ENCODE measurements at regions not wholly inside any gene's neighbourhood (a gene's known extent, or its start where the extent isn't known, plus 50 kb on each side); places are given as distances from the start of the nearest gene placed in this dataset.

DNA sequence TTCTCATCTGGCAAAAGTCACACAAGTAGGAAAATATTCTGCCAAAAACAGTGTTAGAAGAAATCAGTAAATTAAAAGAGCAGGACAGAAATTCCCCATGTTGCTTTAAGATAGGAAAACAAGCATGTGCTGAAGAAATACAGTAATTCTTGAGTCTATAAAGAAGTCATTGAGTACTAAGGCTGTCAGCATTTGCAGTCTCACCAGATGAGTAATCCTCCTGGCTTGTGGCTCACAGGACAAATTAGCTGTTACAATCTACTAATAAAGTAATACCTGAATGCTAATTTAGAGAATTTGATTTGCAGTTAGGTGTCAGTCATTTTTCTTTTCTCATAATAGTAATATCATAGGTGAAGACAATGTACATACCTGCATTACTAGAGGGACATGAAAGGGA is 1158.9 kb upstream of the CELF2 start:
- DNase-seq = no peak
- no peak overlapping the region for H3K27ac ChIP-seq
- peaks cover 0 to 7% (median 0%) of the 10 kb centered on the region in 3 donors for H3K9me3 ChIP-seq
- H3K4me1 ChIP-seq = no peaks in the 10 kb centered on the region
- H3K36me3 ChIP-seq = no peaks in the 10 kb centered on the region
- TF ChIP-seq, protein P1, sequence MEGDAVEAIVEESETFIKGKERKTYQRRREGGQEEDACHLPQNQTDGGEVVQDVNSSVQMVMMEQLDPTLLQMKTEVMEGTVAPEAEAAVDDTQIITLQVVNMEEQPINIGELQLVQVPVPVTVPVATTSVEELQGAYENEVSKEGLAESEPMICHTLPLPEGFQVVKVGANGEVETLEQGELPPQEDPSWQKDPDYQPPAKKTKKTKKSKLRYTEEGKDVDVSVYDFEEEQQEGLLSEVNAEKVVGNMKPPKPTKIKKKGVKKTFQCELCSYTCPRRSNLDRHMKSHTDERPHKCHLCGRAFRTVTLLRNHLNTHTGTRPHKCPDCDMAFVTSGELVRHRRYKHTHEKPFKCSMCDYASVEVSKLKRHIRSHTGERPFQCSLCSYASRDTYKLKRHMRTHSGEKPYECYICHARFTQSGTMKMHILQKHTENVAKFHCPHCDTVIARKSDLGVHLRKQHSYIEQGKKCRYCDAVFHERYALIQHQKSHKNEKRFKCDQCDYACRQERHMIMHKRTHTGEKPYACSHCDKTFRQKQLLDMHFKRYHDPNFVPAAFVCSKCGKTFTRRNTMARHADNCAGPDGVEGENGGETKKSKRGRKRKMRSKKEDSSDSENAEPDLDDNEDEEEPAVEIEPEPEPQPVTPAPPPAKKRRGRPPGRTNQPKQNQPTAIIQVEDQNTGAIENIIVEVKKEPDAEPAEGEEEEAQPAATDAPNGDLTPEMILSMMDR (IDR thresholded peaks at IDR 0.05) = no peak
- TF ChIP-seq POLR2A (IDR thresholded peaks at IDR 0.05) = no peak
- intact Hi-C loops (cut with DNase I) = no loop called here
- H3K4me3 ChIP-seq = no peak overlapping the region
- H3K27me3 ChIP-seq = no peaks in the 10 kb centered on the region

DNA sequence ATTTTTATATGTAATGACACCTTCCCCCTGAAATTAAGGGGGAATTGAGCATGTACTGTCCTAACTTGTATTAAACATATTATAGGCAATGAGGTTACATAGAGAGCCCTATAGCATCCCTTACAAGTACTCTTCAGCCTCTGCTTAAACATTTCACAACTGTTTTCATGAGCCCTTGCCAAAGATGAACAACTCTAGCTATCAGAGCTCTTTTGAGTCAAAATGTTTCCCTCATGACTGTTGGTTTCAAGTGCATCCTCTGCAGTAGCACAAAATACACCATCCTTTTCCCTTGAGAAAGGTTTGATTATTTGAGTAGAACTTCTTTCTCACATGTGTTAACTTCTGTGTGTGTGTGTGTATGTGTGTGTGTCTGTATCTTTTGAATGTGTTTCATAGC is 1157.6 kb upstream of the CELF2 start:
- Histone ChIP-seq H3K4me1 (no peaks in the 10 kb centered on the region), H3K27me3 (no peaks in the 10 kb centered on the region), H3K36me3 (no peaks in the 10 kb centered on the region), H3K27ac (no peak overlapping the region), H3K9me3 (peaks cover 0 to 7% (median 0%) of the 10 kb centered on the region in 3 donors), H3K4me3 (no peak overlapping the region)
- TF ChIP-seq, protein P1 (IDR thresholded peaks at IDR 0.05) = no peak
- TF ChIP-seq POLR2A (IDR thresholded peaks at IDR 0.05) = no peak
- intact Hi-C loops (cut with DNase I) = no loop called here
- DNase-seq = no peak

DNA sequence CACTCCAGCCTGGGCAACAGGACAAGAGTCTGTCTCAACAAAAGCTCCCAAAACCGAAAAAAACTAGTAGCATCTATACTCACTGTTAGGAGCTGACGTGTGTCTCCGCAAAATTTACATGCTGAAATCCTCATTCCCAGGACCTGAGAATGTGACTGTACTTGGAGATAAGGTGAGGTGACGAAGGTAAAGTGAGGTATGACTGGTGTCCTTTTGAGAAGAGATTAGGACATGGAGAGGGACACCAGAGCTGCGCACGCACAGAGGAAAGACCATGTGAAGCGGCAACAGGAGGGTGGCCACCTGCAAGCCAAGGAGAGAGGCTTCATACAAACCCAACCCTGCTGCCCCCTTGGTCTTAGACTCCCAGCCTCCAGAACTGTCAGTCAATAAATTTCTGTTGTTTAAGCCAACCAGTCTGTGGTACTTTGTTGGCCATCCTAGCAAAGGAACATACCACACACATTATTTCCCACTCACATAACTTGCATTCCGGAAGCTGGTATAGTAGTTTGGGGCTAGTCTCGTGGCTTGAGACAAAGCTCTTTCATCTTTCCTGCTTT is 1154.0 kb upstream of the CELF2 start:
- Histone ChIP-seq H3K9me3 (no peaks in the 10 kb centered on the region), H3K4me1 (no peaks in the 10 kb centered on the region), H3K27me3 (no peaks in the 10 kb centered on the region), H3K27ac (no peak overlapping the region), H3K36me3 (no peaks in the 10 kb centered on the region), H3K4me3 (no peak overlapping the region)
- TF ChIP-seq, protein P1 (IDR thresholded peaks at IDR 0.05) = no peak
- TF ChIP-seq POLR2A (IDR thresholded peaks at IDR 0.05) = no peak
- DNase-seq = no peak
- WGBS, 2 donors = 75 to 85% methylated on average over 9 of the region's 9 CpGs
- intact Hi-C loops (cut with DNase I) = no loop called here

- Histone ChIP-seq H3K4me3 (no peak overlapping the region), H3K36me3 (no peaks in the 10 kb centered on the region), H3K27me3 (no peaks in the 10 kb centered on the region), H3K27ac (no peak overlapping the region), H3K4me1 (no peaks in the 10 kb centered on the region), H3K9me3 (no peaks in the 10 kb centered on the region)
- no peak for DNase-seq
- WGBS, 2 donors = 53 to 62% methylated on average over 2 of the region's 2 CpGs
- intact Hi-C loops (cut with DNase I) = no loop called here
- TF ChIP-seq, protein P1 (IDR thresholded peaks at IDR 0.05) = no peak
- no peak for TF ChIP-seq POLR2A (IDR thresholded peaks at IDR 0.05)
These were observed 1149.2 kb upstream of the CELF2 start for GRCh38 chr10:9868499-9868898.

DNA sequence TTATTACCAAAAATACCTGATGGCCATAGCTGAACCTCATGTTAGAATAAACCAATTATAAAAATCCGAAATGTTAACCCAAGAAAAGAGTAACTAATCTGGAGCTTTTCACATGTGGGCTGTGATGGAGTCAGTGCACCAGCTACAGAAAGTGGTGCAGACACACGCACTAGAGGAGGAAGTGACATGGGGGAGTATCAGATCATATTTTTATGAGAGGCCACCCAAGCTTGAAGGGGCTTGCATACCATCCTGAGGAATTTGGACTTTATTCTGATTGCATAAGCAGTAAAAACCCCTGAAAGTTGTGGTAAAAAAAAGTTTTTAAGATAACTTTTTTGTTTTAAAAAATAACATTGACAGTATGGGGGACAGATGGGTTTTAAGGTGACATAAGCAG is 1148.5 kb upstream of the CELF2 start:
- WGBS, 2 donors = 78 to 79% methylated on average over 2 of the region's 2 CpGs
- intact Hi-C loops (cut with DNase I) = no loop called here

More for the DNA sequence above, 1148.5 kb upstream of the CELF2 start:
- Histone ChIP-seq H3K36me3 (no peaks in the 10 kb centered on the region), H3K4me3 (no peak overlapping the region), H3K4me1 (no peaks in the 10 kb centered on the region), H3K27me3 (no peaks in the 10 kb centered on the region), H3K27ac (no peak overlapping the region), H3K9me3 (no peaks in the 10 kb centered on the region)
- no peak for DNase-seq
- TF ChIP-seq, protein P1 (IDR thresholded peaks at IDR 0.05) = no peak

All from esophagus squamous epithelium (tissue), 5 donors.